K562 (cell line): ENCODE measurements at regions not wholly inside any gene's neighbourhood (a gene's known extent, or its start where the extent isn't known, plus 50 kb on each side); places are given as distances from the start of the nearest gene placed in this dataset.
"Not testable (repeated sequence)": the region's sequence is repeated elsewhere in the genome, so short reads cannot be mapped to it uniquely, and the experiment has no call there.

ENCODE experiments used
- ATAC-seq: fragments of 200-7000 bp; cut with Tn5 transposase; 3 replicates; pipeline ENCODE4 v1.9.1; 2020; ENCODE audit warnings: moderate library complexity
- BruUV-seq: library from RNA; stranded (reverse); fragments of 400-500 nt; replicated peaks from 2 replicates; lab custom pipeline; 2021; lab: Mats Ljungman, UMichigan
- CTCF ChIA-PET: fragments of 300-600 bp; formaldehyde crosslinking; extraction: SDS; loops from one replicate; lab custom pipeline; 2021; ENCODE audit warnings: low intra/inter-chr PET ratio; lab: Yijun Ruan, JAX
- POLR2A ChIA-PET: fragments of 300-600, 350-650 bp; sonication (Branson Sonifier 250); formaldehyde crosslinking; extraction: SDS; loops from one replicate; lab custom pipeline; 2021; ENCODE audit warnings: antibody characterized with exemption, inconsistent platforms; lab: Yijun Ruan, JAX
- DNase-seq, 4 experiments: peaks; one replicate each; pipeline versions ENCODE4 v3.0.0 to v3.0.0-alpha.2; 2011 to 2018; ENCODE audit warnings: low spot score in 3 of 4, mixed read lengths in 3 of 4; ENCODE audit errors: extremely low read depth in 1 of 4
- FAIRE-seq: peaks from 2 replicates; lab custom pipeline; 2011; peaks lifted over from hg19 to GRCh38; lab: Jason Lieb, UNC
- H2AFZ ChIP-seq: 2 replicates; pipeline ENCODE4 v1.6.0; 2011; ENCODE audit warnings: low read depth, low read length, control low read depth, inconsistent platforms
- H3K27ac ChIP-seq: fragments of 200-600 bp; 3 replicates; pipeline ENCODE4 v1.8.0; 2011; ENCODE audit warnings: low read depth, mild to moderate bottlenecking, control low read depth, inconsistent platforms, low read length, moderate library complexity, mixed read lengths; ENCODE audit errors: extremely low read depth
- H3K27me3 ChIP-seq, 2 experiments: fragments of 300-600 bp in 1 of 2; 2 replicates in 1 of 2; 3 replicates in 1 of 2; pipeline versions ENCODE4 v1.6.0 to v1.8.0; 2011; ENCODE audit warnings: inconsistent platforms in 2 of 2, low read length in 2 of 2, mild to moderate bottlenecking in 1 of 2, mixed read lengths in 1 of 2, moderate library complexity in 1 of 2; ENCODE audit not compliant: control insufficient read depth in 2 of 2, insufficient read depth in 2 of 2
- H3K36me3 ChIP-seq: fragments of 300-600 bp; 3 replicates; pipeline ENCODE4 v1.8.0; 2011; ENCODE audit warnings: mild to moderate bottlenecking, low read length, inconsistent platforms; ENCODE audit not compliant: control insufficient read depth, insufficient read depth
- H3K4me1 ChIP-seq, 2 experiments: fragments of 200-600 bp in 1 of 2; replicated peaks in 1 of 2; 2 replicates in 1 of 2; 3 replicates in 1 of 2; pipeline versions ENCODE4 v1.5.1 to v1.8.0; 2011; ENCODE audit warnings: inconsistent platforms in 2 of 2, low read length in 2 of 2, mild to moderate bottlenecking in 1 of 2, mixed read lengths in 1 of 2, moderate library complexity in 1 of 2; ENCODE audit not compliant: control insufficient read depth in 2 of 2, insufficient read depth in 2 of 2
- H3K4me2 ChIP-seq: 2 replicates; pipeline ENCODE4 v1.6.1; 2011; ENCODE audit warnings: low read length, control low read depth, inconsistent platforms, mixed read lengths; ENCODE audit not compliant: insufficient read depth
- H3K4me3 ChIP-seq: fragments of 200-600 bp; sonication (generic), shearing (Covaris generic); 2 replicates; pipeline ENCODE4 v1.5.1; 2016; ENCODE audit warnings: control low read depth, inconsistent platforms
- H3K79me2 ChIP-seq: fragments of 200-600 bp; 3 replicates; pipeline ENCODE4 v1.8.0; 2011; ENCODE audit warnings: low read length, inconsistent platforms; ENCODE audit not compliant: control insufficient read depth, insufficient read depth
- H3K9ac ChIP-seq, 2 experiments: 2 replicates each; pipeline versions ENCODE4 v1.6.0 to v1.6.1; 2011; ENCODE audit warnings: low read depth in 2 of 2, low read length in 2 of 2, control low read depth in 1 of 2, inconsistent platforms in 1 of 2, mild to moderate bottlenecking in 1 of 2, mixed read lengths in 1 of 2; ENCODE audit not compliant: insufficient read depth in 1 of 2
- H3K9me1 ChIP-seq: one replicate; pipeline ENCODE4 v1.6.0; 2011; ENCODE audit warnings: inconsistent platforms, mild to moderate bottlenecking, low read length, moderate library complexity; ENCODE audit not compliant: control insufficient read depth, insufficient read depth
- H3K9me3 ChIP-seq: replicated peaks from 2 replicates; pipeline ENCODE4 v1.5.1; 2011; ENCODE audit warnings: low read depth, low read length, inconsistent platforms; ENCODE audit not compliant: control insufficient read depth, insufficient read depth
- H4K20me1 ChIP-seq: replicated peaks from 2 replicates; pipeline ENCODE4 v1.6.1; 2011; ENCODE audit warnings: low read length, inconsistent platforms, mixed read lengths; ENCODE audit not compliant: control insufficient read depth, insufficient read depth
- CTCF ChIP-seq, 3 experiments: IDR thresholded peaks in 2 of 3; conservative IDR thresholded peaks in 1 of 3; 2 replicates each; pipeline ENCODE4 v1.5.1; 2011 to 2012; ENCODE audit warnings: low read length in 3 of 3, mild to moderate bottlenecking in 3 of 3, control low read depth in 2 of 3, improper control_type of control experiment in 1 of 3, inconsistent platforms in 1 of 3, low read depth in 1 of 3, mixed read lengths in 1 of 3, moderate library complexity in 1 of 3; ENCODE audit not compliant: insufficient read depth in 2 of 3
- CTCFL ChIP-seq: IDR thresholded peaks from 2 replicates; pipeline ENCODE4 v1.6.1; 2011; ENCODE audit warnings: borderline replicate concordance, low read depth, mild to moderate bottlenecking, moderate library complexity, low read length; ENCODE audit not compliant: insufficient read depth, poor library complexity, severe bottlenecking
- WGBS: fragments of 100-300 bp; shearing (Covaris generic); methylation state at CpG from one replicate; pipeline ENCODE4 v1.1.6; 2016; ENCODE audit warnings: low coverage, mixed read lengths; ENCODE audit not compliant: insufficient coverage; ENCODE audit errors: missing lambda C conversion rate; 5-methylcytosine and 5-hydroxymethylcytosine counted together
- in situ Hi-C: fragments of 300-500 bp; cut with MboI; formaldehyde crosslinking; loops from 4 replicates; pipeline ENCODE4 v1.15.0; 2018; ENCODE audit warnings: inconsistent platforms, mixed read lengths
- intact Hi-C: fragments of 100-400 bp; cut with micrococcal nuclease; formaldehyde crosslinking; loops from 2 replicates; pipeline ENCODE4 v1.14.2; 2022

- H3K9me3 ChIP-seq, CTCF ChIA-PET, H3K27ac ChIP-seq, H2AFZ ChIP-seq, ATAC-seq, FAIRE-seq, H3K27me3 ChIP-seq, H3K9me1 ChIP-seq, H3K9ac ChIP-seq, H3K36me3 ChIP-seq, H3K4me2 ChIP-seq, H4K20me1 ChIP-seq, H3K4me3 ChIP-seq, H3K4me1 ChIP-seq, H3K79me2 ChIP-seq, intact Hi-C loops, in situ Hi-C loops, BruUV-seq, POLR2A ChIA-PET: not testable (repeated sequence)
- peak; percentile 15 to 35 (median 26) for DNase-seq
- peak; percentile 50 for TF ChIP-seq CTCFL
- peak in 2 of 3 experiments; percentile 36 to 37; a peak in 3 of 6 replicates for TF ChIP-seq CTCF (IDR thresholded peaks at IDR 0.05 in 2 of 3, conservative IDR thresholded peaks at IDR 0.05 in 1 of 3; ENCODE audit: insufficient read depth in 2 of 3, low read depth in 1 of 3, low read length in 3 of 3)
- WGBS: 0% methylated on average over 3 of the region's 22 CpGs
Measured at GRCh38 chr14:106626942-106627588, 1100.7 kb downstream of the TMEM121 start.
